ENCODE measurements at regions not wholly inside any gene's neighbourhood (a gene's known extent, or its start where the extent isn't known, plus 50 kb on each side); places are given as distances from the start of the nearest gene placed in this dataset.

DNA sequence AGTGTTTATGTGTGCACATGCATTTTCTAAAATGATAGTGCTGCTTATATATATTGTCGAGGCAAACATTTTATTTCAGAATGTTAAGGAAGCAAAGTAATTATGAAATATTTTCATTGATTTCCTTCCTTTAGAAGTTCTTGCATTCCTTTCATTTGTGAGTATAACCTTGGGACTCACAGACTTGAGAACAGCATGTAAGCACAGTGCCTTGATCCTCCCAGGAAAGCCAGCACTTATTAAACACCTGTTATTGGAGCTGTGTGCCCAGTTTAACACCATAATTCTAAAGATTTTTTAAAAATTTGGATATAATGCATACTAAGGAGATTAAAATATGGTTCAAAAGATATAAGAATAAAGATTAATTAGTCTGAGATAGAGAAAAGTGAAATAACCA is 554.4 kb upstream of the FAM98A start:
- TF ChIP-seq, protein P1, sequence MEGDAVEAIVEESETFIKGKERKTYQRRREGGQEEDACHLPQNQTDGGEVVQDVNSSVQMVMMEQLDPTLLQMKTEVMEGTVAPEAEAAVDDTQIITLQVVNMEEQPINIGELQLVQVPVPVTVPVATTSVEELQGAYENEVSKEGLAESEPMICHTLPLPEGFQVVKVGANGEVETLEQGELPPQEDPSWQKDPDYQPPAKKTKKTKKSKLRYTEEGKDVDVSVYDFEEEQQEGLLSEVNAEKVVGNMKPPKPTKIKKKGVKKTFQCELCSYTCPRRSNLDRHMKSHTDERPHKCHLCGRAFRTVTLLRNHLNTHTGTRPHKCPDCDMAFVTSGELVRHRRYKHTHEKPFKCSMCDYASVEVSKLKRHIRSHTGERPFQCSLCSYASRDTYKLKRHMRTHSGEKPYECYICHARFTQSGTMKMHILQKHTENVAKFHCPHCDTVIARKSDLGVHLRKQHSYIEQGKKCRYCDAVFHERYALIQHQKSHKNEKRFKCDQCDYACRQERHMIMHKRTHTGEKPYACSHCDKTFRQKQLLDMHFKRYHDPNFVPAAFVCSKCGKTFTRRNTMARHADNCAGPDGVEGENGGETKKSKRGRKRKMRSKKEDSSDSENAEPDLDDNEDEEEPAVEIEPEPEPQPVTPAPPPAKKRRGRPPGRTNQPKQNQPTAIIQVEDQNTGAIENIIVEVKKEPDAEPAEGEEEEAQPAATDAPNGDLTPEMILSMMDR (IDR thresholded peaks at IDR 0.05): no peak
- no peak for TF ChIP-seq POLR2A (IDR thresholded peaks at IDR 0.05)
